ENCODE measurements at regions not wholly inside any gene's neighbourhood (a gene's known extent, or its start where the extent isn't known, plus 50 kb on each side); places are given as distances from the start of the nearest gene placed in this dataset.

DNA sequence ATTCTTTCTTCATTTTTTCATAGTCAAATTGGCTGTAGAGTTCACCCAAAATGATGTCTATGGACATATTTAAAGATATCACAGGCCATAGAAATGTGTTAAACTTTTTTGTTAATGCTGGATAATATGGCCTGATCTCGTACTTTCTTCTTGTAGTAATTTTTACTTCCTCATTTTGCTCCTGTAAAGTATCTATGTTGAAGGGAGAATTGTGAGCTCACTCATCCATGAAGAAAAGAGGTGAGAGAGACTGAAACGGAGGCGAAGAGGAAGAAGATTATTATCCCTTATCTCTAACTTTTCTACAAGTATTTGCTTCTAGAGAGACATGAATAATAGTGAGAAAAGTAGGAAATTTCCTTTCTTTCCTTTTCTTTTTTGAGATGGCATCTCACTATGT lies 613.8 kb upstream of the TBL1XR1 start:
- no peak for DNase-seq (ENCODE audit: extremely low read depth, low read depth)
- no peak overlapping the region for H3K4me3 ChIP-seq (replicated peaks; ENCODE audit: low read depth, low read length)
- TF ChIP-seq, protein P1, sequence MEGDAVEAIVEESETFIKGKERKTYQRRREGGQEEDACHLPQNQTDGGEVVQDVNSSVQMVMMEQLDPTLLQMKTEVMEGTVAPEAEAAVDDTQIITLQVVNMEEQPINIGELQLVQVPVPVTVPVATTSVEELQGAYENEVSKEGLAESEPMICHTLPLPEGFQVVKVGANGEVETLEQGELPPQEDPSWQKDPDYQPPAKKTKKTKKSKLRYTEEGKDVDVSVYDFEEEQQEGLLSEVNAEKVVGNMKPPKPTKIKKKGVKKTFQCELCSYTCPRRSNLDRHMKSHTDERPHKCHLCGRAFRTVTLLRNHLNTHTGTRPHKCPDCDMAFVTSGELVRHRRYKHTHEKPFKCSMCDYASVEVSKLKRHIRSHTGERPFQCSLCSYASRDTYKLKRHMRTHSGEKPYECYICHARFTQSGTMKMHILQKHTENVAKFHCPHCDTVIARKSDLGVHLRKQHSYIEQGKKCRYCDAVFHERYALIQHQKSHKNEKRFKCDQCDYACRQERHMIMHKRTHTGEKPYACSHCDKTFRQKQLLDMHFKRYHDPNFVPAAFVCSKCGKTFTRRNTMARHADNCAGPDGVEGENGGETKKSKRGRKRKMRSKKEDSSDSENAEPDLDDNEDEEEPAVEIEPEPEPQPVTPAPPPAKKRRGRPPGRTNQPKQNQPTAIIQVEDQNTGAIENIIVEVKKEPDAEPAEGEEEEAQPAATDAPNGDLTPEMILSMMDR (IDR thresholded peaks at IDR 0.05; ENCODE audit: low read depth, low read length, missing control alignments), result no peak

- DNase-seq (ENCODE audit: extremely low read depth, low read depth), result no peak
- no peak overlapping the region for H3K4me3 ChIP-seq (replicated peaks; ENCODE audit: low read depth, low read length)
- TF ChIP-seq, protein P1 (IDR thresholded peaks at IDR 0.05; ENCODE audit: low read depth, low read length, missing control alignments), result no peak
Observed at GRCh38 chr3:177811835-177812234, 614.6 kb upstream of the TBL1XR1 start.

- DNase-seq (ENCODE audit: extremely low read depth, low read depth), result no peak
Observed at GRCh38 chr3:177812492-177812891, 615.2 kb upstream of the TBL1XR1 start.

GRCh38 chr3:177813322-177813721 lies 616.0 kb upstream of the TBL1XR1 start:
- H3K4me3 ChIP-seq (replicated peaks; ENCODE audit: low read depth, low read length), result no peak overlapping the region
- no peak for DNase-seq (ENCODE audit: extremely low read depth, low read depth)
- TF ChIP-seq, protein P1 (IDR thresholded peaks at IDR 0.05; ENCODE audit: low read depth, low read length, missing control alignments), result no peak

More at GRCh38 chr3:177812492-177812891, 615.2 kb upstream of the TBL1XR1 start:
- no peak overlapping the region for H3K4me3 ChIP-seq (replicated peaks; ENCODE audit: low read depth, low read length)
- TF ChIP-seq, protein P1 (IDR thresholded peaks at IDR 0.05; ENCODE audit: low read depth, low read length, missing control alignments), result no peak

DNA sequence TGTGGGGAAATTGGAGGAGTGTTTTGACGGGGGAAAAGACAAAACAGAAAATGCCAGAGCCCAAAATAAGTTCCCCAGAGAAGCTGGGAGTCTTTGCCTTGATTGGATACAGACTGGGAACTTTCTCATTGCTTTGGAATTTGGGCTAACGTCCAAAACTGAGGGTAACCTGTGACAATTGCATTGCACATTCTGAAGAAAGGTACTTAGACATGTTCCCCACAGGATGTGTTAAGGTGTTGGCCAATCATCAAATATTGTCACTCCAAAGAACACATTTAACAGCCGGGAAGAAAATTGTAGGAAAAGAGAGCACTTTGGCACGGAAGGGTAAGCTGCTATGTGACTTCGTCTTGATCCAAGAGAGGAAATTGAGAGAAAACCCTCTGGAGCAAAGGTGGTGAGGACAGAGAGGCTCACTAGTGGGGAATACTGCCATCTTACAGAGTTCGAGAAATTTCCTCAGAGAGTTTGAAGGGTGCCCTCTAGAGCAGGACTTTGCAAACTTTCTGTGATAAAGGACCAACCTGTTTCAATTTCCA lies 619.5 kb upstream of the TBL1XR1 start:
- DNase-seq (ENCODE audit: extremely low read depth, low read depth), result no peak
- TF ChIP-seq, protein P1 (IDR thresholded peaks at IDR 0.05; ENCODE audit: low read depth, low read length, missing control alignments), result peak; percentile 8
- no peak overlapping the region for H3K4me3 ChIP-seq (replicated peaks; ENCODE audit: low read depth, low read length)

DNA sequence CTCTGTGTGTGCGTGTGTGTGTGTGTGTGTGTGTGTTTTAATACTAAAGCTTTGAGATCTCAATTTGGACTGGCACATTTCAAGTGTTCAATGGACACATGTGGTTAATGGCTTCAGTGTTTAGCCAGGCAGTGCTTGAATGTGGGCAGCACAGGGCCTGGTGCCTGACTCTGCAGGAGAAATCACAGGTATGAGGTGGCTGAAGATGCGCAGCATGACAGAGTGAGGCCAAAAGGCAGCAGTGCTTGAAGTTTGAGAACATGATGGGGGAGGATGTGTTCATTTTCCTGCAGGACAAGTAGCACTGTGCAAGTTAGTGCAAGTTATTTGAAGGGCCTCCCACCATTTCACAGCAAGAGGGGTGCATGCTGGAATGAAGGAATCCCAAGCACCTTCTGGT lies 620.5 kb upstream of the TBL1XR1 start:
- DNase-seq (ENCODE audit: extremely low read depth, low read depth), result no peak
- TF ChIP-seq, protein P1 (IDR thresholded peaks at IDR 0.05; ENCODE audit: low read depth, low read length, missing control alignments), result no peak
- H3K4me3 ChIP-seq (replicated peaks; ENCODE audit: low read depth, low read length), result no peak overlapping the region

DNA sequence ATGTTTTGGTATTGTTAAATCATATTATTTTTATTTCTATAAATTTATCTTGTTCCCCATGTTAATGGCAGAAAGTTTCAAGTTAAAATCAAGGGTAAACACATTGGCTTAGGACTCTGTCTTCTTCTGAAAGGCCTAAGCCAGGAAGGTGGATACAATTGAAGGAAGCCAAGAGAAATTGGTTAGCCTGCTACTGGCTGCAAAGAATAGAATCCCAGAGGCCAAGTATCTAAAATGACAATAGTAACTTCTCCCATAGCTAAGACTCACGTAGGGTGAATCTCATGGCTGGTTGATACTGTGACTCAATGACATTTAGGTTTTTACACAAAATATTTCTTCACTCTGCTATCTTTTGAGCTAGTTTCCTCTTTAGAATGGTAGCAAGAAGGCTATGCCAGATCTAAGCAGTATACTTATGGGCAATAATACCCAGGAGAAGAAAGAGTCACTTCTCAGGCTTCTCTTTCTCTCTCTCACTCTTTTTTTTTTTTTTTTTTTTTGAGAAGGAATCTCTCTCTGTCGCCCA lies 621.5 kb upstream of the TBL1XR1 start:
- TF ChIP-seq, protein P1 (IDR thresholded peaks at IDR 0.05; ENCODE audit: low read depth, low read length, missing control alignments), result no peak
- DNase-seq (ENCODE audit: extremely low read depth, low read depth), result no peak
- H3K4me3 ChIP-seq (replicated peaks; ENCODE audit: low read depth, low read length), result no peak overlapping the region

Data from HFF-Myc (cell line).